Right lobe of liver (tissue), 4 donors: ENCODE measurements at regions not wholly inside any gene's neighbourhood (a gene's known extent, or its start where the extent isn't known, plus 50 kb on each side); places are given as distances from the start of the nearest gene placed in this dataset.

Experiments used
- POLR2A ChIP-seq: fragments of 450-650 bp; IDR thresholded peaks from one replicate; pipeline ENCODE4 v1.6.1; 2017; ENCODE audit warnings: antibody characterized with exemption, mild to moderate bottlenecking
- TF ChIP-seq, protein P1 (sequence below), 4 donors: fragments of 200-600 bp in 3 of 4; fragments of 450-650 bp in 1 of 4; IDR thresholded peaks; one replicate each; pipeline versions ENCODE4 v1.5.1 to v1.8.0; 2016 to 2022; ENCODE audit warnings: antibody characterized with exemption in 4 of 4, mild to moderate bottlenecking in 2 of 4
- donor health status: DM: no; HTN: no; CAD: no.
- donor health status: DM: no; HTN: no; CAD: no.
- donor health status: DM: no; HTN: yes; CAD: no.

- TF ChIP-seq, protein P1, sequence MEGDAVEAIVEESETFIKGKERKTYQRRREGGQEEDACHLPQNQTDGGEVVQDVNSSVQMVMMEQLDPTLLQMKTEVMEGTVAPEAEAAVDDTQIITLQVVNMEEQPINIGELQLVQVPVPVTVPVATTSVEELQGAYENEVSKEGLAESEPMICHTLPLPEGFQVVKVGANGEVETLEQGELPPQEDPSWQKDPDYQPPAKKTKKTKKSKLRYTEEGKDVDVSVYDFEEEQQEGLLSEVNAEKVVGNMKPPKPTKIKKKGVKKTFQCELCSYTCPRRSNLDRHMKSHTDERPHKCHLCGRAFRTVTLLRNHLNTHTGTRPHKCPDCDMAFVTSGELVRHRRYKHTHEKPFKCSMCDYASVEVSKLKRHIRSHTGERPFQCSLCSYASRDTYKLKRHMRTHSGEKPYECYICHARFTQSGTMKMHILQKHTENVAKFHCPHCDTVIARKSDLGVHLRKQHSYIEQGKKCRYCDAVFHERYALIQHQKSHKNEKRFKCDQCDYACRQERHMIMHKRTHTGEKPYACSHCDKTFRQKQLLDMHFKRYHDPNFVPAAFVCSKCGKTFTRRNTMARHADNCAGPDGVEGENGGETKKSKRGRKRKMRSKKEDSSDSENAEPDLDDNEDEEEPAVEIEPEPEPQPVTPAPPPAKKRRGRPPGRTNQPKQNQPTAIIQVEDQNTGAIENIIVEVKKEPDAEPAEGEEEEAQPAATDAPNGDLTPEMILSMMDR (IDR thresholded peaks at IDR 0.05) = no peak
- no peak for TF ChIP-seq POLR2A
Observed at GRCh38 chr2:195343540-195343939, 313.5 kb upstream of the SLC39A10 start.
